Liver (tissue), 3 donors: ENCODE measurements at regions not wholly inside any gene's neighbourhood (a gene's known extent, or its start where the extent isn't known, plus 50 kb on each side); places are given as distances from the start of the nearest gene placed in this dataset.

Experiments
- FOXA2 ChIP-seq: IDR thresholded peaks from 2 replicates; pipeline ENCODE4 v1.6.1; 2016; ENCODE audit warnings: antibody characterized with exemption
- RAD21 ChIP-seq, 2 donors: IDR thresholded peaks; 2 replicates each; pipeline ENCODE4 v1.6.1; 2016; ENCODE audit warnings: antibody characterized with exemption in 2 of 2, mild to moderate bottlenecking in 2 of 2
- SP1 ChIP-seq: IDR thresholded peaks from 2 replicates; pipeline ENCODE4 v1.6.1; 2018; ENCODE audit warnings: antibody characterized with exemption, mild to moderate bottlenecking
- YY1 ChIP-seq: IDR thresholded peaks from 2 replicates; pipeline ENCODE4 v1.6.1; 2016; ENCODE audit warnings: antibody characterized with exemption, mild to moderate bottlenecking
- TF ChIP-seq, protein P1 (sequence below): fragments of 150-350 bp; IDR thresholded peaks from 2 replicates; pipeline ENCODE4 v1.5.1; 2017; ENCODE audit warnings: improper control_type of control experiment, low read depth, low read length; ENCODE audit not compliant: missing input control
- TF ChIP-seq, protein P2 (sequence below): IDR thresholded peaks from 2 replicates; pipeline ENCODE4 v1.6.1; 2016; ENCODE audit warnings: antibody characterized with exemption, mild to moderate bottlenecking
- TF ChIP-seq, protein P3 (sequence below): IDR thresholded peaks from 2 replicates; pipeline ENCODE4 v1.6.1; 2016; ENCODE audit warnings: antibody characterized with exemption
- donor health status: healthy.
- donor health status: healthy.

GRCh38 chr9:87278971-87279733 is 218.5 kb upstream of the DAPK1 start:
- TF ChIP-seq, protein P1, sequence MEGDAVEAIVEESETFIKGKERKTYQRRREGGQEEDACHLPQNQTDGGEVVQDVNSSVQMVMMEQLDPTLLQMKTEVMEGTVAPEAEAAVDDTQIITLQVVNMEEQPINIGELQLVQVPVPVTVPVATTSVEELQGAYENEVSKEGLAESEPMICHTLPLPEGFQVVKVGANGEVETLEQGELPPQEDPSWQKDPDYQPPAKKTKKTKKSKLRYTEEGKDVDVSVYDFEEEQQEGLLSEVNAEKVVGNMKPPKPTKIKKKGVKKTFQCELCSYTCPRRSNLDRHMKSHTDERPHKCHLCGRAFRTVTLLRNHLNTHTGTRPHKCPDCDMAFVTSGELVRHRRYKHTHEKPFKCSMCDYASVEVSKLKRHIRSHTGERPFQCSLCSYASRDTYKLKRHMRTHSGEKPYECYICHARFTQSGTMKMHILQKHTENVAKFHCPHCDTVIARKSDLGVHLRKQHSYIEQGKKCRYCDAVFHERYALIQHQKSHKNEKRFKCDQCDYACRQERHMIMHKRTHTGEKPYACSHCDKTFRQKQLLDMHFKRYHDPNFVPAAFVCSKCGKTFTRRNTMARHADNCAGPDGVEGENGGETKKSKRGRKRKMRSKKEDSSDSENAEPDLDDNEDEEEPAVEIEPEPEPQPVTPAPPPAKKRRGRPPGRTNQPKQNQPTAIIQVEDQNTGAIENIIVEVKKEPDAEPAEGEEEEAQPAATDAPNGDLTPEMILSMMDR, result no peak
- TF ChIP-seq RAD21 (IDR thresholded peaks at IDR 0.05) (no peak), FOXA2 (no peak), YY1 (no peak), SP1 (no peak)
- TF ChIP-seq, protein P2, sequence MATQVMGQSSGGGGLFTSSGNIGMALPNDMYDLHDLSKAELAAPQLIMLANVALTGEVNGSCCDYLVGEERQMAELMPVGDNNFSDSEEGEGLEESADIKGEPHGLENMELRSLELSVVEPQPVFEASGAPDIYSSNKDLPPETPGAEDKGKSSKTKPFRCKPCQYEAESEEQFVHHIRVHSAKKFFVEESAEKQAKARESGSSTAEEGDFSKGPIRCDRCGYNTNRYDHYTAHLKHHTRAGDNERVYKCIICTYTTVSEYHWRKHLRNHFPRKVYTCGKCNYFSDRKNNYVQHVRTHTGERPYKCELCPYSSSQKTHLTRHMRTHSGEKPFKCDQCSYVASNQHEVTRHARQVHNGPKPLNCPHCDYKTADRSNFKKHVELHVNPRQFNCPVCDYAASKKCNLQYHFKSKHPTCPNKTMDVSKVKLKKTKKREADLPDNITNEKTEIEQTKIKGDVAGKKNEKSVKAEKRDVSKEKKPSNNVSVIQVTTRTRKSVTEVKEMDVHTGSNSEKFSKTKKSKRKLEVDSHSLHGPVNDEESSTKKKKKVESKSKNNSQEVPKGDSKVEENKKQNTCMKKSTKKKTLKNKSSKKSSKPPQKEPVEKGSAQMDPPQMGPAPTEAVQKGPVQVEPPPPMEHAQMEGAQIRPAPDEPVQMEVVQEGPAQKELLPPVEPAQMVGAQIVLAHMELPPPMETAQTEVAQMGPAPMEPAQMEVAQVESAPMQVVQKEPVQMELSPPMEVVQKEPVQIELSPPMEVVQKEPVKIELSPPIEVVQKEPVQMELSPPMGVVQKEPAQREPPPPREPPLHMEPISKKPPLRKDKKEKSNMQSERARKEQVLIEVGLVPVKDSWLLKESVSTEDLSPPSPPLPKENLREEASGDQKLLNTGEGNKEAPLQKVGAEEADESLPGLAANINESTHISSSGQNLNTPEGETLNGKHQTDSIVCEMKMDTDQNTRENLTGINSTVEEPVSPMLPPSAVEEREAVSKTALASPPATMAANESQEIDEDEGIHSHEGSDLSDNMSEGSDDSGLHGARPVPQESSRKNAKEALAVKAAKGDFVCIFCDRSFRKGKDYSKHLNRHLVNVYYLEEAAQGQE, result no peak
- TF ChIP-seq, protein P3, sequence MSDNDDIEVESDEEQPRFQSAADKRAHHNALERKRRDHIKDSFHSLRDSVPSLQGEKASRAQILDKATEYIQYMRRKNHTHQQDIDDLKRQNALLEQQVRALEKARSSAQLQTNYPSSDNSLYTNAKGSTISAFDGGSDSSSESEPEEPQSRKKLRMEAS, result no peak
